ENCODE measurements at regions not wholly inside any gene's neighbourhood (a gene's known extent, or its start where the extent isn't known, plus 50 kb on each side); places are given as distances from the start of the nearest gene placed in this dataset.

DNA sequence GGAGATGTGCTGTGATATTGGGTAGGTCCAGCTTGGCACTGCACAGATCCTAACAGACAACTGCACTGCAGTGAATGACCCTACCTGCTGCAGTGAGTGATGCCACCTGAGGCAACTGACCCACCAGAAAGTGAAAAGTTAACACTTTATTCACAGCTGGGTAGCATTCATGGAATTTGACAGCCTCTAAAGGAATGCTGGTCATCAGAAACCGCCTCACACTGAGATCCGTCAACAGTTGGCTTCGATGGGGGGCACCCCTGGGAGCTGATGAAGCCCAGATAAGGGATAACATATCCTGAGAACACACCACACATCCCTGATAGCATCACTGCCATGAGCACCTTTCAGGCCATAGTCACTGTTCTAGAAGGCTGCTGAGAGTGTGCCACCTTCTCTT, 272.4 kb upstream of the CRY1 start:
- no peak for TF ChIP-seq BHLHE40 (IDR thresholded peaks at IDR 0.05; ENCODE audit: borderline replicate concordance)
- no peak for TF ChIP-seq SUZ12 (IDR thresholded peaks at IDR 0.05)
- no peak for TF ChIP-seq SP1 (IDR thresholded peaks at IDR 0.05)
- no peak for TF ChIP-seq ZNF384 (IDR thresholded peaks at IDR 0.05)
- TF ChIP-seq, protein P1, sequence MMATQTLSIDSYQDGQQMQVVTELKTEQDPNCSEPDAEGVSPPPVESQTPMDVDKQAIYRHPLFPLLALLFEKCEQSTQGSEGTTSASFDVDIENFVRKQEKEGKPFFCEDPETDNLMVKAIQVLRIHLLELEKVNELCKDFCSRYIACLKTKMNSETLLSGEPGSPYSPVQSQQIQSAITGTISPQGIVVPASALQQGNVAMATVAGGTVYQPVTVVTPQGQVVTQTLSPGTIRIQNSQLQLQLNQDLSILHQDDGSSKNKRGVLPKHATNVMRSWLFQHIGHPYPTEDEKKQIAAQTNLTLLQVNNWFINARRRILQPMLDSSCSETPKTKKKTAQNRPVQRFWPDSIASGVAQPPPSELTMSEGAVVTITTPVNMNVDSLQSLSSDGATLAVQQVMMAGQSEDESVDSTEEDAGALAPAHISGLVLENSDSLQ (IDR thresholded peaks at IDR 0.05): no peak
- TF ChIP-seq LEF1 (IDR thresholded peaks at IDR 0.05; ENCODE audit: borderline replicate concordance): no peak
- TF ChIP-seq FOXA1 (IDR thresholded peaks at IDR 0.05): no peak
- TF ChIP-seq ELF4 (IDR thresholded peaks at IDR 0.05): no peak
- TF ChIP-seq FOXK2 (IDR thresholded peaks at IDR 0.05): no peak
